Fibroblast of lung (primary cell): ENCODE measurements at regions not wholly inside any gene's neighbourhood (a gene's known extent, or its start where the extent isn't known, plus 50 kb on each side); places are given as distances from the start of the nearest gene placed in this dataset.

Experiments used
- EZH2 ChIP-seq: IDR thresholded peaks from 2 replicates; pipeline ENCODE4 v1.5.1; 2012; ENCODE audit warnings: low read length, control low read depth, mild to moderate bottlenecking; ENCODE audit errors: missing control alignments
- TF ChIP-seq, protein P1 (sequence below), 2 donors: IDR thresholded peaks in 1 of 2; conservative IDR thresholded peaks in 1 of 2; 1 replicate in 1 of 2; 2 replicates in 1 of 2; pipeline ENCODE4 v1.5.1; 2011 to 2012; ENCODE audit warnings: low read length in 2 of 2, control low read depth in 1 of 2, inconsistent platforms in 1 of 2, low read depth in 1 of 2, mild to moderate bottlenecking in 1 of 2

DNA sequence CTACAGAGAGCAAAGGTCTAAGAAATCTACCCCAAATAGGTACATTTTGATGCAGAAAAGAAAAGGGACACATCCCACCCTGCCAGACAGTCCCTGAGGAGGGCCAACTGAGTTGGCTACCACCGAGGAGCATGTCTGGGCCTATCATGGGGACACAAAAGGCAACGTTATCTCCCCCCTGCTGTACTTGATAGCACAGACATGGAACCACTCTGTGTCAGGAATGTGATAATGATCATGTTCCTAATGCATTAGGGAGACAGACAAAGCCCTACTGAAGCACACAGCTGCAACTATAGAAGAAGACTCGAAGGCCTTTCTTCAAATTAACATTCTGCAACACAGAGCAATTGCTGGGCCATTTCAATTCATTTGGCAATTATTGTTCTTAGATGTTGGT, 84.5 kb downstream of the ENC1 start:
- TF ChIP-seq, protein P1, sequence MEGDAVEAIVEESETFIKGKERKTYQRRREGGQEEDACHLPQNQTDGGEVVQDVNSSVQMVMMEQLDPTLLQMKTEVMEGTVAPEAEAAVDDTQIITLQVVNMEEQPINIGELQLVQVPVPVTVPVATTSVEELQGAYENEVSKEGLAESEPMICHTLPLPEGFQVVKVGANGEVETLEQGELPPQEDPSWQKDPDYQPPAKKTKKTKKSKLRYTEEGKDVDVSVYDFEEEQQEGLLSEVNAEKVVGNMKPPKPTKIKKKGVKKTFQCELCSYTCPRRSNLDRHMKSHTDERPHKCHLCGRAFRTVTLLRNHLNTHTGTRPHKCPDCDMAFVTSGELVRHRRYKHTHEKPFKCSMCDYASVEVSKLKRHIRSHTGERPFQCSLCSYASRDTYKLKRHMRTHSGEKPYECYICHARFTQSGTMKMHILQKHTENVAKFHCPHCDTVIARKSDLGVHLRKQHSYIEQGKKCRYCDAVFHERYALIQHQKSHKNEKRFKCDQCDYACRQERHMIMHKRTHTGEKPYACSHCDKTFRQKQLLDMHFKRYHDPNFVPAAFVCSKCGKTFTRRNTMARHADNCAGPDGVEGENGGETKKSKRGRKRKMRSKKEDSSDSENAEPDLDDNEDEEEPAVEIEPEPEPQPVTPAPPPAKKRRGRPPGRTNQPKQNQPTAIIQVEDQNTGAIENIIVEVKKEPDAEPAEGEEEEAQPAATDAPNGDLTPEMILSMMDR (conservative IDR thresholded peaks at IDR 0.05 in 1 of 2, IDR thresholded peaks at IDR 0.05 in 1 of 2; ENCODE audit: low read depth in 1 of 2, low read length in 2 of 2) = no peak
- no peak for TF ChIP-seq EZH2
